Putamen (tissue), 1 donor: ENCODE measurements at regions not wholly inside any gene's neighbourhood (a gene's known extent, or its start where the extent isn't known, plus 50 kb on each side); places are given as distances from the start of the nearest gene placed in this dataset.

Experiments
- DNase-seq: peaks from one replicate; pipeline ENCODE4 v3.0.0-alpha.2; 2016; ENCODE audit warnings: low spot score

- DNase-seq = no peak
Measured at GRCh38 chr20:22791877-22792525, 207.6 kb upstream of the FOXA2 start.

- DNase-seq = no peak
Measured at GRCh38 chr20:22794200-22794599, 209.8 kb upstream of the FOXA2 start.

GRCh38 chr20:22795433-22795832 lies 211.1 kb upstream of the FOXA2 start:
- DNase-seq = no peak

GRCh38 chr20:22795871-22796270 lies 211.5 kb upstream of the FOXA2 start:
- DNase-seq = no peak

GRCh38 chr20:22796469-22797077 lies 212.2 kb upstream of the FOXA2 start:
- DNase-seq = no peak

GRCh38 chr20:22797103-22797502 lies 212.7 kb upstream of the FOXA2 start:
- no peak for DNase-seq

- no peak for DNase-seq
Measured at GRCh38 chr20:22799687-22800086, 215.3 kb upstream of the FOXA2 start.

- DNase-seq = no peak
Measured at GRCh38 chr20:22800129-22800528, 215.8 kb upstream of the FOXA2 start.

- DNase-seq = no peak
Measured at GRCh38 chr20:22801528-22801927, 217.2 kb upstream of the FOXA2 start.

- no peak for DNase-seq
Measured at GRCh38 chr20:22802296-22802695, 217.9 kb upstream of the FOXA2 start.

- DNase-seq = no peak
Measured at GRCh38 chr20:22805219-22805618, 220.8 kb upstream of the FOXA2 start.

- no peak for DNase-seq
Measured at GRCh38 chr20:22805996-22806395, 221.6 kb upstream of the FOXA2 start.

GRCh38 chr20:22807045-22807444 lies 222.7 kb upstream of the FOXA2 start:
- DNase-seq = no peak

GRCh38 chr20:22807646-22808244 lies 223.4 kb upstream of the FOXA2 start:
- DNase-seq = no peak

- no peak for DNase-seq
Measured at GRCh38 chr20:22808628-22809027, 224.3 kb upstream of the FOXA2 start.

GRCh38 chr20:22810030-22810429 lies 225.1 kb upstream of the SSTR4 start:
- DNase-seq = no peak

- no peak for DNase-seq
Measured at GRCh38 chr20:22810626-22811569, 224.2 kb upstream of the SSTR4 start.

- DNase-seq = no peak
Measured at GRCh38 chr20:22814471-22815205, 220.5 kb upstream of the SSTR4 start.

- DNase-seq = no peak
Measured at GRCh38 chr20:22815206-22815551, 219.9 kb upstream of the SSTR4 start.

GRCh38 chr20:22815603-22816315 lies 219.4 kb upstream of the SSTR4 start:
- DNase-seq = no peak

- no peak for DNase-seq
Measured at GRCh38 chr20:22818636-22819035, 216.5 kb upstream of the SSTR4 start.
